ENCODE measurements at regions not wholly inside any gene's neighbourhood (a gene's known extent, or its start where the extent isn't known, plus 50 kb on each side); places are given as distances from the start of the nearest gene placed in this dataset.

DNA sequence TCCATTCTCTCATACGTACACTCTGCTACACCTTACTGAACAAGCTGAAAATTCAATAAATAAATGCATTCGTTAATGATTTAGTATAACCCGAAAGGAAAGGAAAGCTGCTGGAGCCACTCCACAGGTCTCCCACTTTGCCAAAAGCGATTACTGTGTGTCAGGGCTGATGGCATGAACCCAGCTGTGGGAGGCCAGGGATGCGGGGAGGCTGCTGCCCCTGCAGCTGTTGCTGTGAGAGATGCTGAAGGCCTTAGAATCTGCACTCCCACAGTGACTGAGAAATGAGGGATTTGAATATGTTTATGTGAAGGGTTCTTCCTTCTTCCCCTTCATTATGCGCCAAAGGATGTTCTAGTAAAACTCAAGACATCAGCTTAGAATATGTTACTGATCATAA is 58.7 kb upstream of the NBEA start:
- TF ChIP-seq POLR2A (IDR thresholded peaks at IDR 0.05; ENCODE audit: low read length) (no peak), GATA1 (IDR thresholded peaks at IDR 0.05; ENCODE audit: low read depth, low read length) (no peak)

Data from erythroblast (primary cell).